Activated CD4-positive, alpha-beta T cell treated with anti-CD3 and anti-CD28 coated beads for 4 hours (primary cell): ENCODE measurements at regions not wholly inside any gene's neighbourhood (a gene's known extent, or its start where the extent isn't known, plus 50 kb on each side); places are given as distances from the start of the nearest gene placed in this dataset.
"Not testable (repeated sequence)": the region's sequence is repeated elsewhere in the genome, so short reads cannot be mapped to it uniquely, and the experiment has no call there.

Source experiments
- DNase-seq, 2 donors: peaks; one replicate each; pipeline ENCODE4 v3.0.0-alpha.2; 2020

- no peak for DNase-seq
These were observed 388.2 kb downstream of the PTPRU start for GRCh38 chr1:29624320-29625083.

- DNase-seq = no peak
These were observed 387.2 kb downstream of the PTPRU start for GRCh38 chr1:29623501-29623900.

DNA sequence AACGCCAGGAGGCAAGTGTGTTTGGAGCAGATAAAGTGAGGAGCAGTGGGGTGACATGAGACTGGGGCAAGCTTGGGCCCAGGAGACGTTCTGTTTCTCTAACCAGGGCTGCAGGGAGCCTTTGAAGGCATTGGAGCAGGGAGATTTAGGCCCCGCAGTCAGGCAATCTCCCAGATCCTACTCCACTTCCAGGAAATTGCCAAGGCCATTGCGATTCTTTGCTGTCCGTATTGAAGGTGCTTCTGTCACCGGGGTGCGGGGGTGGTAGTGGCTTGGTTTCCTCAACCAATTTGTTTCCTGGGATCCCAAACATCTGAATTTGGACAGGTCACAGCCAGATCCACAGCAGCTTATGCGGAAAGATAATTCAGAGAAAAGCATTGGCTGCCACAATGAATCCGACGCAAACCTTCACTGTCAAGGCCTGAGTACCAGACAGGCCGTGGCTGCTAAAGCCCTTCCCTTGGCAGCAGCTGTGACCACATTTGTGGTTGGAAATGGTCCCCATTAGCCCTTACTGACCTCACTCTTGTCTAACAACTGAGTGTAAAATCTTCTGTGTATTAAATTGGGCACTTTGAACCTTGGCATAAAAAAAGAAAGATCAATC is 385.6 kb downstream of the PTPRU start:
- no peak for DNase-seq

DNA sequence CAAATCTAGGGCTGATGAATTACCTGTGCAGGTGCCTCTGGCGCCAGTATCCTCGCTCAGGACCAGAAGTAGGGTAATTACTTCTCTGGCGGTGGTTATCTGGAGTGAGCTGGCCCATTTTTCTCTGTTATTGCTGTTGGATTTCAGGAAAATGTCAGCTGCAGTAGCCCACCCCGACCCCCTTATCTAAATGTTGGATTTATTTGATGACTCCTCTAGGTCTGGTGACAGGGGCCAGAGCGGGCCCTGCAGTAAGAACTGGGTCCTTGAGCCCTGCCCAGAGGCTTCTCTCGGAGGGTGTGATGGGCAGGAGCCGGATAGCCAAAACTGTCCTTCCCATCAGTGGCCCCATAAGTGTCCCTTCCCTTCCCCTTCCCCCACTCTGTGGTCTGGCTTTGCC is 384.3 kb downstream of the PTPRU start:
- DNase-seq = no peak

- no peak for DNase-seq
These were observed 370.9 kb downstream of the PTPRU start for GRCh38 chr1:29607236-29607635.

GRCh38 chr1:29604796-29605195 is 368.5 kb downstream of the PTPRU start:
- DNase-seq = not testable (repeated sequence)

DNA sequence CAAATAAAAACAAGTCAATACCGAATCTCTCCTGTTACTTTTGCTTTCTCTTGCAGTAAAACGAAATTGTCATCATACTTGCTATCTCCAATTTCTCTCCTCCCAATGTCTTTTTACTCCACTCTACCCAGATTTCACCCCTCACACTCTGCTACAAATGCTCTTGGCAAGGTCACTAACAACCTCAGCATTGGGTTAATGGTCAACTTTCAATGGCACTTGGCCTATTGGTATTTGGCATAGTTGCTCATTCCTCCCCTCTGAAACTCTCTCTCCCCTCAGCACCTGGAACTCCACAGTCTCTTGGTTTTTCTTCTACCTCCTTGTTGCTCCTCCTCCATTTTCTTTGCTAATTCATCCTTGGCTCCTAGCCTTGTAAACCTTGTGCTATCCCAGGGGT is 367.3 kb downstream of the PTPRU start:
- DNase-seq = no peak

- no peak for DNase-seq
These were observed 365.9 kb downstream of the PTPRU start for GRCh38 chr1:29602203-29602602.

GRCh38 chr1:29601021-29601420 is 364.7 kb downstream of the PTPRU start:
- DNase-seq = no peak

GRCh38 chr1:29599826-29600225 is 363.5 kb downstream of the PTPRU start:
- no peak for DNase-seq

DNA sequence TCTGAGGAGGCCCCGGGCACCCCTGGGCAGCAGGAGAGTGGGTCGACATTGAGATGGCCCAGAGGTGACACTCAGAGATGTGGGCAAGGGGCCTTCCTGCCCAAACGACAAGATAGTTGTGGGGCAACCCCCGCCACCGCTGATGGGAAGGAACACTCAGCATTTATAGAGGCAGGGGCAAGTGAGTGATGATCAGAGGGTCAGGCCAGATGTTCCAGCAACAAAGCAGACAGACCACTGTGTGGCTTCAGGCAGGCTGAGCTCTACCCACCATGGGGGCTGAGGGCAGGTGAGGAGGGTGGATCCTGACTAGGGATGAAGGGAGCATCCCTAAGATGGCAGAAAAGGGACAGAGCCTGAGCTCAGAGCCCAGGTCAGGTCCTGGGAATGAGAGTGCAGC is 362.7 kb downstream of the PTPRU start:
- DNase-seq = no peak

DNA sequence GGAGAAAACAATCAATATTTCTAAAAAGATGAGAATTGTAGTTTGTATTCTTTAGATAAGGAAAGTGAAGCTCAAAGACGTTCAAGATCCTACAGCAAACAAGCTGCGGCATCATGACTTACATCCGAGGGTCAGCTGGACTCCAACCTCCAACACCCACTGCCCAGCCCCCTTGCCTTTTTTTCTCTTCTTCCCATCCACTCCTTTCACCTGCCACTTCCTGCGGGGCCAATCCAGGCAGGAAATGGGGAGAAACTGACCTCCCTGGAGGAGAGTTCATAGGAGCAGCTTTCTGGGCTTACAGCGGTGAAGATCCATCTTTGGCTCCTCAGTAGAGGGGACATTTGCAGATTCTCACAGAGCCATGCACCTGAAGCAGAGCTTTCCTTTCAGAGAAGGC is 361.5 kb downstream of the PTPRU start:
- DNase-seq = no peak

DNA sequence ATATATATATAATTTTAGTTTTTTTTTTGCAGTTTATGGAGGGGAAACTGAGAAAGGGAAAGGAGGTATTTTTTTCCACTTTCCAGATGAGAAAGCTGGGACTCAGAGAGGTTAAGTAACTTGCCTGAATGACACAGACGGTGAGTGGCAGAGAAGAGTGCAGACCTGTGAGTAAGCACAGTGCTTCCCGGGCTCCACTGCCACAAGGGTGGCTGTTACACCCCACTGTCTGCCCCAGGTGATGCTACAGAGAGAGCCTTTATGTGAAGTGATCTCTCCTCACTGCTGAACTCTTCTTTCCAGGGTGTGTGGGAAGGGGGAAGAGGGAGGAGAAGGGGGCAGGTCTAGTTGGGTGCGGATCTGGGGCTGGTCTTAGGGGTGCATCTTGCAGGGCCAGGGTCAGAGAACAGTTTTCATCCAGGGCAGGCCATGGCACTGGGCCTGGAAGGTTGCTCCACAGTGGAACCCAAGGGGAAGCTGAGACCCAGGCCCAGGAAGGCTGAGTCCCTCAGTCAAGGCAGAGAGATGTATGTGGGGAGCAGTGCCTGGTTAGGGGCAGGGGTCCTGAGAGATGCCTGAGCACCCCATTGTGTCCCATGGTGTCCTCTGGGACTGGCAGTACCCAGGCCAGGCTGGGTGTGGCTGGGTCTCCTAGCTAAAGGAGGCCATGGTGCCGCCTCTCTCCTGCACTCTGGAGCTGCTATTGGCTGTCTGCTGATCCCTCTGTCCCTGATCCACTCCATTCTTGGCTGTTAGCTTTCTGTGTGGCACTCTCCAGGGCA is 357.5 kb downstream of the PTPRU start:
- DNase-seq = no peak

GRCh38 chr1:29592731-29593130 is 356.4 kb downstream of the PTPRU start:
- DNase-seq = no peak

DNA sequence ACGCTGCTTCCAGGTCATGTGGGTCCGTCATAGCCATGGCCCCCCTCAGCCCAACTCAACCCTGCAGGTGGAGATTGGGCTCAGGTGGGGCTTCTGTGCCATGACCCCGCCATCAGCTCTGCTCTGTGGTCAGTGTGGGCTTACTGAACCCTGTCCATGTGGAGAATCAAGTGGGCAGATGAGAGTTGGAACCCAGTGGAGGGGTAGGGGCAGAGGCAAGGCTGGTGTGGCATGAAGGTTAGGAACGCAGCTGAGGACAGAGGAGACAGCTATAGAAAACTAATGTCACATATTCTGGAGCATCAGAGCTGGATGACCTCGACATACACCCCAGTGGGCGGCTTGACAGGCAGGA is 355.9 kb downstream of the PTPRU start:
- no peak for DNase-seq

GRCh38 chr1:29591601-29592260 is 355.4 kb downstream of the PTPRU start:
- DNase-seq = no peak

DNA sequence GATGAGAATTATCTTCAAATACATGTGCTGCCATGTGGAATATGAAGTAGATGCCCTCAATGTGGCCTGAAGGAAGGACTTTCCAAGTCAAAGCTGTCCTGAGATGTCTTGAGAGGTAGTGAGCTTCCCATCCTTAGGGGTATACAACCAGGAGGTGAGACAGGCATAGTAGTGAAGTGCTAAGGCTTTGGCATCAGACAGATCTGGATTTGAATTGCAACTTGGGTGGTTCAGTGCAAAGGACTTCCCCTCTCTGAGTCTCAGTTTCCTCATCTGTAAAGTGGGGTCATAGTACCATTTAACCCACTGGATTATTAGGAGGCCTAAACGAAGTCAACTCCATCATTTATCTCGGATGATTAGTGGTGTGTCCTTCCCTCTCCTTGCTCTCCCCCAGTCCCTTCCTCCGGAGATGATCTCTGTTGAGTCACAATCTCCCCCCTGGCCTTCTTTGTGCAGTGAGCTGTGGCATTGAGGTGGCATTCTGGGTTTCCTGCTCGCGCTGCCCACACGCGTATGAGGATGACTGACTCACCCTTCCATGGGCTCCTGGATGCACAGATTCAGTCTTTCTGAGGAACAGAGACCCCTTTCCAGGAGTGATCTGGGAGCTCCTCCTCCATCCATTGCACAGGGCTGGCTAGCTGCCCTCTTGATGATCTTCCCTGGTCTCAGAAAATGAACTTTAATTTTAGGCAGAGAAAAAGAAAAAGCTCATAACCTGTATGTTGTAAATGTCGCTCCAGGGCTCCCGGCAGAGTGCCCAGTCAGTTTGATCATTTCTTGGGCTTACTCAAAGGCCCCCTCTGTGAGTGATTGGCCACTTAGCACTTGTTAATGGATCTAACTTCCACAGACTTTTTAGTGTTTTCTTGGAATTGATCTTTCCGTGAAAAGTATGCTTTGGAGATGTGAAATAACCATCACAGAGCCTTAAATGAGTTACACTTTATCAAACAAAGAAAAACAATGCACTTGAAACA is 354.6 kb downstream of the PTPRU start:
- no peak for DNase-seq

DNA sequence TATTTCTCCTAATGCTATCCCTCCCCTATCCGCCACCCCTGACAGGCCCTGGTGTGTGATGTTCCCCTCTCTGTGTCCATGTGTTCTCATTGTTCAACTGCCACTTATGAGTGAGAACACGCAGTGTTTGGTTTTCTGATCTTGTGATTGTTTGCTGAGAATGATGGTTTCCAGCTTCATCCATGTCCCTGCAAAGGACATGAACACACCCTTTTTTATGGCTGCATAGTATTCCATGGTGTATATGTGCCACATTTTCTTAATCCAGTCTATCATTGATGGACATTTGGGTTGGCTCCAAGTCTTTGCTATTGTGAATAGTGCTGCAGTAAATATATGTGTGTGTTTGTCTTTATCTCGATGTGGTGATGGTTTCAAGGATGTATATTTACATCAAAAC is 353.4 kb downstream of the PTPRU start:
- not testable (repeated sequence) for DNase-seq

DNA sequence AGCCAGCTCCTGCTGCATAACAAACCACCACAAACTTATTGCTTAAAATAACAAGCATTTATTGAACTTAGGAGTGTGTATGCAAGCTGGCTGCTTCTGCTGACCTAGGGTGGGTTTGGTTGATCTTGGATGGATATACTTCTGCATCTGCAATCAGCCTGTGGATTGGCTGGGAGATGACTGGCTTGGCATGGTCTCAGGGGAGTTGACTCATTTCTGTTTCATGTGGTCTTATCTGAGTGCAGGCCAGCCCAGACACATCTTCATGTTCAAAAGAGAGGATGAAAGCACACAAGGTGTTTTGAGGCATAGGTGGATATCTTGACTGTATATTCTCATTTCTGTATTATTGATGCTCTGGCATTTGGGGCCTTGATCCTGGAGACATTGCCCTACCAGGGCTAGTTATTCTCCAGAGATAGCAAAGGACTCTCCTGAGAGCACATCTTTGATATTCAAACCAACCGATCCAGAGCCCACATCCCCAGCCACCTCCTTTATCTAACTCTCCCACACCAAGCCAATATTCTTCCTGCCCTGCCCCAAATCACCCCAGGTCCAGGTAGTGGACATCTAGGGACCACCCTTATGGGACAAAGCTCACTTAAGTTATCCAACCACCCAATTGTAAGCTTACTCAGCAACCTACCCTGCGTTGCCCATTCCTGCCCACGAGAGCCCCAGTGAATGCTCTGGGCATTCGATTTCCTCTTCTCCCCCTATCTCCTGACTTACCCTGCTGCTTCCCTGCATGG is 350.8 kb downstream of the PTPRU start:
- DNase-seq = no peak

DNA sequence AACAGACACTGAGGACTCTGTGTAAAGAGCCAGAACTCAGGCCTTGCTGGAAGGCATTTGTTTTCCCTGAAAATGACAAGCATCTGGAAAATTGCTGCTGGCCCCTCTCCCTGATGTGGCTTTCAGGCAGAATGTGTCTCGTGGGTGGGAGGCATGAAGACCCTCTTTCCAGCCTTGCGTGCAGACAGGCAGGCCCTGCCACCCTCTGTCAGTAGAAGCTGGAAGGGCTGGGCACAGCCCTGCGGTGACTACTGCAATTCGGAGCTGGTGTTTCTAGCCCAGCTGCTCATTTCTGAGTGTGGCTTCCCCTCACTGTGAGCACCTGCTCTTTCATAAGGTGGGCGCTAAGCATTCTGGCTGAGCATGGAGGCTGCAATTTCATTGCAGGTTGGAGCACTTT is 349.9 kb downstream of the PTPRU start:
- DNase-seq = no peak

DNA sequence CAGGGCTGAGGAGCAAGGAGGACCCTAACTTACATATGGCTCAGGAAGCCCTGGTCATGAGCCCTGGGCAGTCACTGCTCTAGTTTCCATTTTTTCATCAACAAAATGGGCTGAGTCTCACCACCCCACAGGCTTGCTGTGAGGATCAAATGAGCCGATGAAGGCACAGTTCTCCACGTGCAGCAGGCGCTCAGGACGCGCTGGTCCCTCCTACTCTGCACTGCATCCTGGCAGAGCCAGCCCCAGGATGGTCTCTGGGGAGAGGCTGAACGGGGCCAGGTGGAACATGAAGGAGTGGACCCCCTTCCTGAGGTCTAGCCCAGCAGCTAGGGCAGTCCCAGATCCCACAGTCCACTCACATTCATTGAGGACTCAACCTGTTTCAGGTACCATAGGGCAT is 349.3 kb downstream of the PTPRU start:
- DNase-seq = no peak

- DNase-seq = no peak
These were observed 348.9 kb downstream of the PTPRU start for GRCh38 chr1:29585201-29585600.
